Activated CD8-positive, alpha-beta memory T cell treated with anti-CD3 and anti-CD28 coated beads, Interleukin-2, amount 50 U/mL, for 1 hour (primary cell): ENCODE measurements at regions not wholly inside any gene's neighbourhood (a gene's known extent, or its start where the extent isn't known, plus 50 kb on each side); places are given as distances from the start of the nearest gene placed in this dataset.

ENCODE experiments used
- DNase-seq: peaks from one replicate; pipeline ENCODE4 v3.0.0-alpha.2; 2020; ENCODE audit errors: extremely low read depth

GRCh38 chr2:145108959-145109710 is 589.2 kb upstream of the ZEB2 start:
- no peak for DNase-seq

- DNase-seq, result no peak
Measured at GRCh38 chr2:145108361-145108778, 588.5 kb upstream of the ZEB2 start.

- no peak for DNase-seq
Measured at GRCh38 chr2:145106293-145106692, 586.4 kb upstream of the ZEB2 start.

- DNase-seq, result no peak
Measured at GRCh38 chr2:145102706-145103105, 582.8 kb upstream of the ZEB2 start.

- DNase-seq, result no peak
Measured at GRCh38 chr2:145100301-145100700, 580.4 kb upstream of the ZEB2 start.

GRCh38 chr2:145096582-145096981 is 576.7 kb upstream of the ZEB2 start:
- no peak for DNase-seq

- no peak for DNase-seq
Measured at GRCh38 chr2:145095641-145096435, 575.9 kb upstream of the ZEB2 start.

GRCh38 chr2:145094370-145094769 is 574.5 kb upstream of the ZEB2 start:
- no peak for DNase-seq

GRCh38 chr2:145091967-145092366 is 572.0 kb upstream of the ZEB2 start:
- DNase-seq, result no peak

- DNase-seq, result no peak
Measured at GRCh38 chr2:145090841-145091761, 571.2 kb upstream of the ZEB2 start.

- DNase-seq, result no peak
Measured at GRCh38 chr2:145088756-145089155, 568.8 kb upstream of the ZEB2 start.

- no peak for DNase-seq
Measured at GRCh38 chr2:145086910-145087309, 567.0 kb upstream of the ZEB2 start.

GRCh38 chr2:145085612-145086011 is 565.7 kb upstream of the ZEB2 start:
- no peak for DNase-seq

GRCh38 chr2:145080426-145080825 is 560.5 kb upstream of the ZEB2 start:
- no peak for DNase-seq

GRCh38 chr2:145079641-145080040 is 559.7 kb upstream of the ZEB2 start:
- DNase-seq, result no peak

GRCh38 chr2:145078923-145079322 is 559.0 kb upstream of the ZEB2 start:
- no peak for DNase-seq

GRCh38 chr2:145076085-145076484 is 556.2 kb upstream of the ZEB2 start:
- no peak for DNase-seq

GRCh38 chr2:145075454-145076062 is 555.6 kb upstream of the ZEB2 start:
- no peak for DNase-seq

GRCh38 chr2:145070703-145071102 is 550.8 kb upstream of the ZEB2 start:
- DNase-seq, result no peak

- DNase-seq, result no peak
Measured at GRCh38 chr2:145068509-145068908, 548.6 kb upstream of the ZEB2 start.

- no peak for DNase-seq
Measured at GRCh38 chr2:145067549-145068030, 547.7 kb upstream of the ZEB2 start.
